ENCODE measurements at regions not wholly inside any gene's neighbourhood (a gene's known extent, or its start where the extent isn't known, plus 50 kb on each side); places are given as distances from the start of the nearest gene placed in this dataset.

DNA sequence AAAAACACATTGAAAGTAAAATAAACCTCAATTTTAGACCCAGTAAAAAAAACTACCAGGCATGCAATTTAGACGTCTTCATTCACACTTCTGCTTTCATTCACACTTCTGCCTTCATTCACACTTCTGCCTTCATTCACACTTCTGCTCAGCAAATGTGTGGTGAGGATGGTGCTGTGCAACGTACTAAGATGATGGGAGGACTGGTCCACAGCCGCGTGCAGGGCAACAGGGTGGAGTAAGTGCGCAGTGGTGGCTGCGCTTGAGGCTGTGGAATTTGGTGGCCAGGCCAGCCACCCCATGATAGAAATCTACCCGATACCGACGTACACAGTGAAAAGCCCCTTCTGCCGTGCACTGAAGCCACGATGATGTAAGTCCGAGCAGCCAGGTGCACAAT is 114.3 kb upstream of the CD93 start:
- H3K9me3 ChIP-seq, result no peaks in the 10 kb centered on the region
- TF ChIP-seq POLR2A (IDR thresholded peaks at IDR 0.05), result no peak
- TF ChIP-seq CTCF (IDR thresholded peaks at IDR 0.05), result no peak
- no peak for DNase-seq
- no peak overlapping the region for H3K4me3 ChIP-seq
- no peak overlapping the region for H3K27ac ChIP-seq
- H3K4me1 ChIP-seq, result peaks cover 13% of the 10 kb centered on the region
- no peaks in the 10 kb centered on the region for H3K36me3 ChIP-seq (ENCODE audit: low read depth, missing control alignments)
- intact Hi-C loops (cut with DNase I; ENCODE audit: low total_unique reads), result no loop called here
- WGBS, 2 donors, result 87 to 92% methylated on average over 9 to 12 of the region's 12 CpGs
- no peaks in the 10 kb centered on the region for H3K27me3 ChIP-seq

GRCh38 chr20:23199356-23199755 is 113.2 kb upstream of the CD93 start:
- H3K27me3 ChIP-seq, result no peaks in the 10 kb centered on the region
- 78 to 82% methylated on average over 3 of the region's 3 CpGs for WGBS, 2 donors
- intact Hi-C loops (cut with DNase I; ENCODE audit: low total_unique reads), result no loop called here
- no peak overlapping the region for H3K27ac ChIP-seq
- DNase-seq, result no peak
- H3K9me3 ChIP-seq, result no peaks in the 10 kb centered on the region
- TF ChIP-seq POLR2A (IDR thresholded peaks at IDR 0.05), result no peak
- no peak for TF ChIP-seq CTCF (IDR thresholded peaks at IDR 0.05)
- H3K4me3 ChIP-seq, result no peak overlapping the region
- H3K36me3 ChIP-seq (ENCODE audit: low read depth, missing control alignments), result no peaks in the 10 kb centered on the region
- H3K4me1 ChIP-seq, result peaks cover 13% of the 10 kb centered on the region

DNA sequence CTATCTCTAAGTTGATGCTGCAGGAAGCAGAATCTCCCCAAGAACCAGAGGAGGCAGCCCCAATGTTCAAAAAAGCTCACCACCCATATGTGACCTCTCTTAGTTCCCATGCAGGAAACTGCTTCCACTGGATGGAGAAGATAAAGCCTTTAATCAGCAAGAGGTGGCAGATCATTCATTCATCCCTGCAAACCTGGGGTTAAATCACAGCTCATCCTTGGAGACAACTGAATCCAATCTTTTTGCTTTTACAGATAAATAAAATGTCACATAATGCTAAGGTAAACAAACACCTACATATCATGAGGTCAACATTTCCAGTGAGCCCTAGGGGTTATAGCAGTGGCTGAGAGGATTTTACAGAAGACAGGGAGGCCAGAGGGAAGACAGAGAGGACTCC is 112.7 kb upstream of the CD93 start:
- no peaks in the 10 kb centered on the region for H3K27me3 ChIP-seq
- no peak for TF ChIP-seq POLR2A (IDR thresholded peaks at IDR 0.05)
- no peak for TF ChIP-seq CTCF (IDR thresholded peaks at IDR 0.05)
- intact Hi-C loops (cut with DNase I; ENCODE audit: low total_unique reads), result no loop called here

GRCh38 chr20:23197836-23198235 is 111.7 kb upstream of the CD93 start:
- H3K4me1 ChIP-seq, result peaks cover 7% of the 10 kb centered on the region
- no peaks in the 10 kb centered on the region for H3K36me3 ChIP-seq (ENCODE audit: low read depth, missing control alignments)
- H3K9me3 ChIP-seq, result no peaks in the 10 kb centered on the region
- TF ChIP-seq CTCF (IDR thresholded peaks at IDR 0.05) (no peak), POLR2A (IDR thresholded peaks at IDR 0.05) (no peak)
- no peak for DNase-seq
- 76 to 83% methylated on average over 4 of the region's 4 CpGs for WGBS, 2 donors
- no peak overlapping the region for H3K4me3 ChIP-seq
- no peaks in the 10 kb centered on the region for H3K27me3 ChIP-seq
- no peak overlapping the region for H3K27ac ChIP-seq
- intact Hi-C loops (cut with DNase I; ENCODE audit: low total_unique reads), result no loop called here

More for the DNA sequence above, 112.7 kb upstream of the CD93 start:
- Histone ChIP-seq H3K36me3 (ENCODE audit: low read depth, missing control alignments) (no peaks in the 10 kb centered on the region), H3K9me3 (no peaks in the 10 kb centered on the region), H3K4me3 (no peak overlapping the region), H3K4me1 (peaks cover 11% of the 10 kb centered on the region), H3K27ac (no peak overlapping the region)
- DNase-seq, result no peak

DNA sequence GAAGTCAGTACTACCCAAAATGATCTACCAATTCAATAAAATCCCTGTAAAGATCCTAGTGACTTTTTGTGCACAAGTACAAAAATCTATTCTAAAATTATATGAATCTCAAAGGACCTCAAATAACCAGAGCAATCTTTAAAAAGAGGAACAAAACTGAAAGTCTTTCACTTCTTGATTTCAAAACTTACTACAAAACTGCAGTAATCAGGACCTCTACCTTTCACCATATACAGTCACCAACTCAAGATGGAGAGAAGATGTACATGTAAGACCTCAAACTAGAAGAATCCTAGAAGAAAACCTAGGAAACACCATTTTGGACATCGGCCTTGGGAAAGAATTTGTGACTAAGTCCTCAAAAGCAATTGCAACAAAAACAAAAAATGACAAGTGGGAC is 109.5 kb upstream of the CD93 start:
- H3K4me3 ChIP-seq, result no peak overlapping the region
- no peaks in the 10 kb centered on the region for H3K9me3 ChIP-seq
- TF ChIP-seq POLR2A (IDR thresholded peaks at IDR 0.05) (no peak), CTCF (IDR thresholded peaks at IDR 0.05) (no peak)
- no peaks in the 10 kb centered on the region for H3K27me3 ChIP-seq
- WGBS, 2 donors, result 80 to 86% methylated on average over 1 of the region's 1 CpG
- H3K4me1 ChIP-seq, result no peaks in the 10 kb centered on the region
- intact Hi-C loops (cut with DNase I; ENCODE audit: low total_unique reads), result no loop called here
- H3K27ac ChIP-seq, result no peak overlapping the region
- no peaks in the 10 kb centered on the region for H3K36me3 ChIP-seq (ENCODE audit: low read depth, missing control alignments)
- DNase-seq, result no peak

All from testis (tissue), 2 donors.